ENCODE measurements at regions not wholly inside any gene's neighbourhood (a gene's known extent, or its start where the extent isn't known, plus 50 kb on each side); places are given as distances from the start of the nearest gene placed in this dataset.

DNA sequence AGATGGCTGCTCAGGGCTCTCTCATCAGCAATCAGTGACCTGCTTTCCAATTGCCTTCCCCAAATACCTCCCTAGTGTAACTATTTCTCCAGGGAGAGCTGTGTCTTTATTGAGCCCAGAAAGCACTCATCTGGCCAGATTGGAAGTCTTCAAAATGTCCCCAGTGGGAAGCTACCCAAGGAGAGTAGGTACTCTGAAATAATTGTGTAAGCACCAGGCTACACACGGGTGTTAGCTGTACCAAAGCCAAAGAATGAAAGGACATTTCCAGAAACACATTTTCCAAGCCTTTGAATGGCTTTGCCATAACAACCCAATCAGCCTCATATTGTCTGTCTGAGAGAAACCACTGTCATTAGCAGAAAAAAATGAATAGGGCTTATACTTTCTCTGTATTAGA is 318.8 kb downstream of the FAM170A start:
- H3K27me3 ChIP-seq, result no peaks in the 10 kb centered on the region
- no peak for TF ChIP-seq POLR2A (IDR thresholded peaks at IDR 0.05)
- H3K4me1 ChIP-seq, result no peaks in the 10 kb centered on the region
- H3K27ac ChIP-seq, result no peak overlapping the region
- H3K36me3 ChIP-seq, result no peaks in the 10 kb centered on the region
- WGBS, 2 donors, result 67 to 83% methylated on average over 1 of the region's 1 CpG
- H3K9me3 ChIP-seq, result no peaks in the 10 kb centered on the region
- no peak for DNase-seq (ENCODE audit: low spot score in 2 of 2)
- H3K4me3 ChIP-seq, result no peak overlapping the region

- no peaks in the 10 kb centered on the region for H3K27me3 ChIP-seq
- no peaks in the 10 kb centered on the region for H3K4me1 ChIP-seq
- H3K27ac ChIP-seq, result no peak overlapping the region
- no peaks in the 10 kb centered on the region for H3K9me3 ChIP-seq
- DNase-seq (ENCODE audit: low spot score in 2 of 2), result no peak
- no peak overlapping the region for H3K4me3 ChIP-seq
- TF ChIP-seq EP300 (IDR thresholded peaks at IDR 0.05), result no peak
- no peak for TF ChIP-seq POLR2A (IDR thresholded peaks at IDR 0.05)
- no peak for TF ChIP-seq CTCF (IDR thresholded peaks at IDR 0.05)
- H3K36me3 ChIP-seq, result no peaks in the 10 kb centered on the region
- 89% methylated on average over 1 of the region's 1 CpG for WGBS, 2 donors
Measured at GRCh38 chr5:119949426-119949999, 320.2 kb downstream of the FAM170A start.

DNA sequence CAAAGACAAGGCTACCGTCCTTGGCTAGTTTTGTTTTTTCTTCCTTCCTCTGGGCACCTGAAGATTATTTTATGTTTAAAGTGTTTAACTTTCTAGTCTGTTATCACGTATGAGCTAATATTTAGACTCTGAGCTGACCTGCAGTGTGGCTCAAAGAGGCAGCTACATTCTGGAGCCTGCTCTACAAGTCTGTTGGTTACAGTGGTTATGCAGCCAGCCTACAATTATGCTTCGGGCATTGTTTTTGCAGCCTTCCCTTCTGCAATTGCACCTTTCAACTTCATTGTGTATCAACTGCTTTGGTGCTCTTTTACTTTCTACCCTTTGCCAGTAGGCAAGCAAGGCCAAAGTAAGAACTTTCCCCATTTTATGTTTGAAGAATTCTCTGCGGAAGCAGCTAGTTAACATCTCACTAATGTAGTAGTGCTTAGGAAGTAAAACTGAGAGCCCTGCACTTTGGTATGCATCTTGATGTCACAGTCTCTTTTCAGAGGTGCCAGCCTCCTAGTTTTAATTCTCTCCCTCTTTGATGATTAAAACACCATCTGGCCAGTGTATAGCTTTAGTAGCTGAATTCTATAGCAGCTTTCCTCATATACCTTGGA is 322.1 kb downstream of the FAM170A start:
- H3K9me3 ChIP-seq, result no peaks in the 10 kb centered on the region
- H3K36me3 ChIP-seq, result no peaks in the 10 kb centered on the region
- TF ChIP-seq POLR2A (IDR thresholded peaks at IDR 0.05), result no peak
- TF ChIP-seq CTCF (IDR thresholded peaks at IDR 0.05), result no peak
- no peak for TF ChIP-seq EP300 (IDR thresholded peaks at IDR 0.05)
- H3K4me3 ChIP-seq, result no peak overlapping the region
- H3K27me3 ChIP-seq, result no peaks in the 10 kb centered on the region
- 60 to 61% methylated on average over 4 of the region's 4 CpGs for WGBS, 2 donors
- H3K4me1 ChIP-seq, result no peaks in the 10 kb centered on the region
- DNase-seq (ENCODE audit: low spot score in 2 of 2), result no peak
- no peak overlapping the region for H3K27ac ChIP-seq

GRCh38 chr5:119953474-119953873 is 324.1 kb downstream of the FAM170A start:
- Histone ChIP-seq H3K27ac (no peak overlapping the region), H3K4me1 (no peaks in the 10 kb centered on the region), H3K27me3 (no peaks in the 10 kb centered on the region), H3K36me3 (no peaks in the 10 kb centered on the region), H3K4me3 (no peak overlapping the region), H3K9me3 (no peaks in the 10 kb centered on the region)
- DNase-seq (ENCODE audit: low spot score in 2 of 2), result no peak
- TF ChIP-seq POLR2A (IDR thresholded peaks at IDR 0.05) (no peak), CTCF (IDR thresholded peaks at IDR 0.05) (no peak), EP300 (IDR thresholded peaks at IDR 0.05) (no peak)
- 83 to 93% methylated on average over 1 of the region's 1 CpG for WGBS, 2 donors

- DNase-seq (ENCODE audit: low spot score in 2 of 2), result no peak
- no peak overlapping the region for H3K4me3 ChIP-seq
- no peaks in the 10 kb centered on the region for H3K27me3 ChIP-seq
- H3K4me1 ChIP-seq, result no peaks in the 10 kb centered on the region
- TF ChIP-seq EP300 (IDR thresholded peaks at IDR 0.05) (no peak), POLR2A (IDR thresholded peaks at IDR 0.05) (no peak), CTCF (IDR thresholded peaks at IDR 0.05) (no peak)
- no peaks in the 10 kb centered on the region for H3K9me3 ChIP-seq
- no peaks in the 10 kb centered on the region for H3K36me3 ChIP-seq
- H3K27ac ChIP-seq, result no peak overlapping the region
Measured at GRCh38 chr5:119954106-119954505, 324.7 kb downstream of the FAM170A start.

All from tibial nerve (tissue), 4 donors.